ENCODE measurements at regions not wholly inside any gene's neighbourhood (a gene's known extent, or its start where the extent isn't known, plus 50 kb on each side); places are given as distances from the start of the nearest gene placed in this dataset.

GRCh38 chr18:44465381-44465841 lies 215.3 kb upstream of the SETBP1 start:
- Histone ChIP-seq H3K4me3 (no peak overlapping the region), H3K4me1 (no peaks in the 10 kb centered on the region), H3K9ac (ENCODE audit: low read depth in 2 of 2, low read length in 2 of 2) (no peak overlapping the region), H3K9me3 (no peaks in the 10 kb centered on the region), H3K27ac (no peak overlapping the region), H3K36me3 (no peaks in the 10 kb centered on the region), H3K27me3 (no peaks in the 10 kb centered on the region)
- no peak for DNase-seq
- TF ChIP-seq CTCF (IDR thresholded peaks at IDR 0.05): no peak
- intact Hi-C loops (cut with DNase I): no loop called here

- DNase-seq: no peak
- no peaks in the 10 kb centered on the region for H3K9me3 ChIP-seq
- no peaks in the 10 kb centered on the region for H3K4me1 ChIP-seq
- no peak overlapping the region for H3K27ac ChIP-seq
- no peaks in the 10 kb centered on the region for H3K27me3 ChIP-seq
- H3K9ac ChIP-seq (ENCODE audit: low read depth in 2 of 2, low read length in 2 of 2): no peak overlapping the region
- H3K36me3 ChIP-seq: no peaks in the 10 kb centered on the region
- no peak overlapping the region for H3K4me3 ChIP-seq
- intact Hi-C loops (cut with DNase I): no loop called here
- TF ChIP-seq CTCF (IDR thresholded peaks at IDR 0.05): no peak
These were observed 213.7 kb upstream of the SETBP1 start for GRCh38 chr18:44466997-44467396.

- DNase-seq: no peak
- Histone ChIP-seq H3K27me3 (no peaks in the 10 kb centered on the region), H3K9ac (ENCODE audit: low read depth in 2 of 2, low read length in 2 of 2) (no peak overlapping the region), H3K36me3 (no peaks in the 10 kb centered on the region), H3K9me3 (no peaks in the 10 kb centered on the region), H3K27ac (no peak overlapping the region), H3K4me3 (no peak overlapping the region), H3K4me1 (no peaks in the 10 kb centered on the region)
- no peak for TF ChIP-seq CTCF (IDR thresholded peaks at IDR 0.05)
- intact Hi-C loops (cut with DNase I): no loop called here
These were observed 213.0 kb upstream of the SETBP1 start for GRCh38 chr18:44467718-44468117.

- no peak overlapping the region for H3K27ac ChIP-seq
- no peaks in the 10 kb centered on the region for H3K4me1 ChIP-seq
- TF ChIP-seq CTCF (IDR thresholded peaks at IDR 0.05): no peak
- no peaks in the 10 kb centered on the region for H3K27me3 ChIP-seq
- no peaks in the 10 kb centered on the region for H3K36me3 ChIP-seq
- H3K9ac ChIP-seq (ENCODE audit: low read depth in 2 of 2, low read length in 2 of 2): no peak overlapping the region
- no peak overlapping the region for H3K4me3 ChIP-seq
- intact Hi-C loops (cut with DNase I): no loop called here
- no peaks in the 10 kb centered on the region for H3K9me3 ChIP-seq
- no peak for DNase-seq
These were observed 207.2 kb upstream of the SETBP1 start for GRCh38 chr18:44473394-44474066.

GRCh38 chr18:44474067-44474411 lies 206.6 kb upstream of the SETBP1 start:
- Histone ChIP-seq H3K4me3 (no peak overlapping the region), H3K27me3 (no peaks in the 10 kb centered on the region), H3K9ac (ENCODE audit: low read depth in 2 of 2, low read length in 2 of 2) (no peak overlapping the region), H3K27ac (no peak overlapping the region), H3K4me1 (no peaks in the 10 kb centered on the region), H3K9me3 (no peaks in the 10 kb centered on the region), H3K36me3 (no peaks in the 10 kb centered on the region)
- no peak for DNase-seq
- intact Hi-C loops (cut with DNase I): no loop called here
- no peak for TF ChIP-seq CTCF (IDR thresholded peaks at IDR 0.05)
